Left forelimb (tissue), 1 donor: ENCODE measurements at regions not wholly inside any gene's neighbourhood (a gene's known extent, or its start where the extent isn't known, plus 50 kb on each side); places are given as distances from the start of the nearest gene placed in this dataset.

Experiments used
- DNase-seq: peaks from one replicate; pipeline ENCODE4 v3.0.0-alpha.2; 2018; ENCODE audit warnings: low spot score

DNA sequence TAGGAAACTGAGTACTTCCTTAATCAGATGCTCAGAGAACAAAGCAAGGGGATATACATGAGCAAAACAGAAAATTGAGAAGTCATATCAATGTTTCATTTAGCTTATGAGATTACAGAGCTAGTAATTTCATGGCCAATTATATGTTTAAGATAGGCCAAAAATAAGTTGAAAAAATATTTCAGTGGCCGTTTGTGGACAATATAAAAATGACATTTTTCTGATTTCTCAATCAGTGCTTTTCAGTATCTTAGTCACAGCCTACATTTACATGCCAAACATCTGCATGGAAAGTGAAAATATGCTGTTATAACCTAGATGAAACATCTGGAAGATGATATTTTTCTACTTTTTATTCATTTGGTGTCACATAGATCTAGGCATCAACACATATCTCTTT is 192.5 kb downstream of the HLX start:
- no peak for DNase-seq

- DNase-seq: no peak
These were observed 193.0 kb downstream of the HLX start for GRCh38 chr1:221072214-221072613.

DNA sequence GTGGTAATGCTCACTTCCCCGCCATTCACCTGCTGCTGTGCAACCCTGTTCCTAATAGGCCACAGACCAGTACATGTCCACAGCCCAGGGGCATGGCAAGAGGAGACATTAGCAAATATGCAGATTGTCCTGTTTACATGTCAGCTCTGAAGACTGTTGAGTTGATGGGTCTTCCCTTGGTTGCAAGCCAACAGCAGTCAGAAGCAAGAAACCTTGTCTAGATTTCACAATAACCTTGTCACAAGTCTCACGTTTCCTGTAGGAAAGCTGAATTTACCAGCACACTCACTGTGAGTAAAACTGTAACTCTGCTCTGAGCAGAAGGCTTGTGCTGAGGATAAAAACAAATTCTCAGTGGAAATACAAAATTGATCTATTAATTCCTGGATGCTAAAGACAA is 195.1 kb downstream of the HLX start:
- no peak for DNase-seq

- DNase-seq: no peak
These were observed 196.7 kb downstream of the HLX start for GRCh38 chr1:221075911-221076310.

DNA sequence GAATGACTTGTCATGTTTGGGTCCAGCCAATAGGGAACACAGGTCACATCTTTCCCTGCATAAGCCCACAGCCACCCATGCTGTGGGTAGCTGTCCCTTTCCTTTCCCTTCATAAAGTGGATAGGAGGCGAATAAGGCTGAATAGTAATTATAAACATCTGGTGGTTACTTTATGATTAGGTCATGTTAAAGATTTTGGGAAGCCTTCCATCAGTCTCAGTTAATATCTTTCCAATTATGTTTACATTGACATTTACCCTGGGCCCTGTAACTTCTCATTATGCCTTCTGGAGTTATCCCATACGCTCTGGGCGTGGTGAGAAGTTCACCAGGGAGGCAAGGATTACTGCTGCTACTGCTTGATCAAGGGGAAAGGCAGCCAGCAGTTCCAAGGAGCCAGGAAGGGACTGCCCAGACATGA is 197.2 kb downstream of the HLX start:
- no peak for DNase-seq

- DNase-seq: no peak
These were observed 199.2 kb downstream of the HLX start for GRCh38 chr1:221078260-221078965.

DNA sequence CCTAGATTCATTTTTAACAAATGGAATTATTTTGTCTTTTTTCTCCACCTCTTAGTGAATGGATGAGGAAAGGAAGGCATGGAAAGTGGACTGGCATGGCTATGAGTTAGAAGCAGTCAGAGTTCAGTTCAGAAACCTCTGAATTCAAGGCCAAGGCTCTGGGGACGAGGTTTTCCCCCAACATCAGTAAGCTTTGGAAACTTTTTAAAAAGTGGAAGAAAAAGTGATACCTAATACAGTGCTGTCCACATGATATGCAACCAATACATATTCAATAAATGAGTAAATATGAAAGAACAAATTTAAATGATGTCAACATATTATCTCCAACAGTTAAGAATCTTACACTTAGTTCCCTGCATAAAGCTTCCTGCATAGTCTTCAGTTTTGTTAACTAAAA is 204.7 kb downstream of the HLX start:
- no peak for DNase-seq

- DNase-seq: no peak
These were observed 205.4 kb downstream of the HLX start for GRCh38 chr1:221084681-221085080.

DNA sequence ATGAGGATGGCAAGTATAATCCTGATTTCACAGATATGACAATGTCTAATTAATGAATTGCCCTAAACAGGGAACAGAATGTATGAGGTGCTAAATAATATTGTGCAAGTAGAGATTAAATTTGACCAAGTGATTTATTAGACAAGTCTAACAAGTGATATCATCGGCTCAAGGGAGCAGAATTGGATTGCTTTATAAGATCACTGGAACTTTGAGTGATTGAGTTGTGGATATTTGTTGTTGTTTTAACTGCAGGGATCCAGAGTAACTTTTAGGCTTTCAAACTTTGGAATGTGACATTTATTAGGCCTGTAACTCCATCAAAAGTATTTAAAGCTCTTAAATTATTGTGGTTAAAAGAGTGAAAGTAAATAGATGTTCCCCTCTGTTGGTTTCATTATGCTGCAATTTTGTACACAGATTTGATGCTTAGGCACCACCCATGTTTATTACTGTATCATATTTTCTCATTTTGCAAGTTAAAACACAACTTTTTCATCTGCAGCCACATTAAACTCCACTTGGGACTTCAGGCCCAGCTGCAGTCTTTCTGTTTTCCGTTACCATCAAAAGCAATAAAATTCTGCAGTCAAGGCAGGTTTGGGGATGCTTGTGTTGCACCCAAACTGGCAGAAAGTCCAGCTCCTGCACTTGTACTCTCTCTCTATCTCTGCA is 206.6 kb downstream of the HLX start:
- no peak for DNase-seq

DNA sequence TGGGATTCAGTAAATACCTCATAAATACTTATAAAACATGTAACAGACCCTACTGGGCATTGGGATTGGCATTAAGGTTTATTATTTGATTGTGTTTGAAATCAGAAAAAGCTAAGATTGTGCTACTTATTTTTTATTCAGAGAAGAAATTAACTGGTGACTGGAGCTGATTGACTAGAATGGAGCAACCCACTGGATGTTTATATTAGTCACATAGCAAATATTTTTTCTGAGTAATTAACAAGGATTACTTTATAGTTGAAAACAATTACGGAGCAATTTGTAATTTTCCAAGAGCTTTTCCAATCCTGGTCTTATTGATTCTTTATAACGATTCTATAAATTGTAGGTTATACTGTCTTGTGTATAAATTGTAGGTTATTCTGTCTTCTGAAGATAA is 208.7 kb downstream of the HLX start:
- DNase-seq: no peak

GRCh38 chr1:221089273-221089672 is 210.0 kb downstream of the HLX start:
- DNase-seq: no peak

- DNase-seq: no peak
These were observed 210.6 kb downstream of the HLX start for GRCh38 chr1:221089803-221090202.

DNA sequence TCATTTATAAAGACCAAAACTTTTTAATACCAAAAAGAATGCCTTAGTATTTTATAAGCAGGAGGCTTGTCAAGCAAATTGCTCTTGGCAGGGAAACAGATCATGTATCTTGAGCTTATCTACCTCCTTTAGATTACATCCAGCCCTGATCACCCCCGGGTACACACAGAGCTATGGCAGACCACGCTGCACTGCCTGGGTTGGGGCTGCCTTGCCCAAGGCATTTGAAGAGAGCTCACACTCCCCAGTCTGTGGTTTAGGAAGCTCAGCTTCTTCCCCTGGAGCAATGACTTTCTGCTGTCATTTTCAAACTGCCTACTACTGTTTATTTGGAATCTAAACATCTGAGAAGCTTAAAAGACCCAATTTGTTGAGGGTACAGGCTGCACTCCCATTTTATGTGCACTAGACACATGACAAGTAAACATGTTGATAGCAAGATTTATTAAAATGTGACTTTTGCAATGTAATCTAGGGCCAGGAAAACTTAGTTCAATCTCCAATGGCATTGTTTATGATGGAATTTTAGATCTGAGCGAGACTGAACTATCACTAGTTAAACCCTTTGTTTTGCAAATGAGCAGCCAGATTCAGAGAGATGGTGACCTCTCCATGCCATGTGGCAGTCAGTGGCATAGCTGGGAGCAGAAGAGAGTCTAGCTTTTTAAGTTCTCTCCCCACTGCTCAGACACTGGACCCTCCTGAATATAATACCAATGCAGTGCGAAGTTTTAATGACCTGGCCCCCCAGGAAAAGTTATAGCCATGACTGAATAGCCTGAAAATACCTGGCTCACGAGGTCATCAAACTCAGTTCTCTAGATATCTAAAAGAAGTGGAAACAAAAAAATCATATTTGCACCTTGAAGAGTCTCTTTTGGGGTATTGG is 214.9 kb downstream of the HLX start:
- no peak for DNase-seq

GRCh38 chr1:221097479-221098281 is 218.4 kb downstream of the HLX start:
- DNase-seq: no peak

DNA sequence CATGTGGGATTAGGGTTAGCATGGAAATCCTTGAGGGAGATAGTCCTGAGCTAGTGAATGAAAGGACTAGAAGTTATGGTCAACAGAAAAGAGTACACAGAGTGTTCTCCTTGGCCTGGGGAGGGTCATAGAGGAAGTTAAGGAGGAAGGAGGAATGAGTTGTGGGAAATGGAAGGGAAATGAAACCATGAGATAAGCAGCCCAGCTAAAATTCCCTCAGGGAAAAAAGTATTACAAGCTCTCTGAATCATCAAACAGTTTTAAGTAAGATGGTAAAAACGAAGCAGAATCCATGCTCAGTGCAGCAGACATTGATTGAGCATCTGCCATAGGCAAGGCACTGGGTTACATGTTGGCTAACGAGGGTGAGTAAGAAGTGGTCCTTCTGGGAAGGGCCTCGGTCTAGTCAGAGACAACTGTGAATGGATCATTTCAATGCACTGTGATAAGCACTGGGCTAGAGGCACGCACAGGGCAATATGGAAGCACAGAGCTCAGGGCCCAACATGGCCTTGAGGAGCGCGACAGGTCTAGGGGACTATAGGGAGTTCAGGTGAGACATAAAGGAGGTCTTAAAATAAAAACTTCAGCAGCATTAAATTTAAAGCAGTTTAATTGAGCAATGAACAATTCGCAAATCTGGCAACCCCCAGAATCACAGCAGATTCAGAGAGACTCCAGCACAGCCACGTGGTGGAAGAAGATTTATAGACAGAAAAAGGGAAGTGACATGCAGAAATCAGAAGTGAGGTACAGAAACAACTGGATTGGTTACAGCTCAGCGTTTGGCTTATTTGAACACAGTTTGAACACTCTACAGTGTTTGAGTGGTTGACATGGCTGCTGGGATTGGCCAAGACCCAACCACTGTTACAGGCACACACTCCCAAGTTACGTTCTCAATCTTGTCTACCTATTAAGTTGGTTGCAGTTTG is 219.5 kb downstream of the HLX start:
- no peak for DNase-seq

DNA sequence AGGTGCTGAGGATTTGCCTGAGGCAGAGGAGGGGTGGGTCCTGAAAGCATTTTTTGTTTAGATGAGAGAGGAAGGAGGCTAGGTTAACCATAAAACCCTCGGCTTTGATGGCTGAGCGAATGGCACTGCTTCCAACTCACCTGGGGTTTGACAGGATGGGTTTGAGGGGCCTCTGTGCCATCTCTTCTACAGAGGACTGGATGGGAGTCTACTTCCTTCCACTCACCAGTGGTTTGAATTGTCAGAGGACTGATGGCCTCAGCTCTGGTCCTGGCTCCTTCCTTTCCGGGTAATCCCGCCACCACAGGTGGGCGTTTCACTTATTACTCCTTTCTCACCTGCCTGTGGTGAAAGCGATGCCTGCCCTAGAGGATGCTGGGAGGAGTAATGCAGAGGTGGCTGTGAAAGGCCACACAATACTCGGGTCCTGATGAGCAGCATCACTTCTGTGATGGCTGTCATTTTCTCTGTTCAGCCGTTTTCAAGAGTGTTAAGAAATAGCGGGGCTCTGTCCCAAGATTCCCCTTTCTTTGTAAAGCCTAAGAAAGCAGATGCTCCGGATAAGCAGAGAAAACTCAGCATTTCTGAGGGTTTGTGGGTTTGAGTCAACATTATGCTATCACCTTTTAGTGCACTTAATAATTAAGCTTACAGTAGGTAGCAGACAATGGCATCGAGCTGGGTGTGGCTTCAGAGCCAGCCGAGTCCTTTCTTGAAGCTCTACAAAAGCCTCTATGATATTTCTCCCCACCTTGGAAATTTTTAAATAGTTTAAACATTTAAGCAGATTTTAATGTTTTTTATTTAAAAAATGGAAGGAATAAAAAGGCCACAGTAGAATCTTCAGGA is 220.7 kb downstream of the HLX start:
- DNase-seq: no peak

- DNase-seq: no peak
These were observed 221.4 kb downstream of the HLX start for GRCh38 chr1:221100611-221101010.

DNA sequence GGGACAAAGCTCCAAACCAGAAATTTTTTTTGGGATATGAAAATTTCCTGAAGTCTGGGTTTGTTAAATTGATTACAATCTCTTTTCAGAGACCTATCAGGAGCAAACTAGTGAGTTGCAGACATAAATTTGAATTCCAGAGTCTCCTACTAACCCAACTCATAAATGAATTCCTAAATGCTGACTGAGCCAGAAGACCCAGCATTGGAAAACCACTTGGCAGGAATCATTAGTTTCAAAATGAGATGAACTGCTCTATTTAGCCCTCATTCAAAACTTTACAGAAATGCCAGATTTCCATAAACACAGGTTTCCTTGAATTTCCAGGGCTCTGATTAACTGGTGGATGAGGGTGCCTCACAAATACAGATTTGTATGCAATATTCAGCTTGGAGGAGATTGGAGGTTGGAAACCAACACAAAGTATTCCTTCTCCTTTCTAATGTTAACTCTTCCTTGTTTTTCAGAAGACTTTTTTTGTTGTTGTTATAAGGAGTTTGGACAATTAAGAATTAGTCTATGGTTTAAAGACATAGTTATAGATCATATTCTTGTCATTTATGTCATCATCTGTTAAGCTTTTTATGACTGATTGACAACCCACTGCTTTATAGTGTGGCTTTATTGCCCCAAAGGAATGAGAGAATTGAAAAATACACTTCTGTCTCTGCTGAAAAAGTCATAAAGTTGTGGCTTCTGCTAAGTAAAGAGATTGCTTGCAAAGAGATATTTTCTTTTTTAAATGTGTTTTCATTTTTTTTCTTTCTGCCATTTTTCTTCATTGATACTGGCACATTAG is 222.8 kb downstream of the HLX start:
- DNase-seq: no peak

DNA sequence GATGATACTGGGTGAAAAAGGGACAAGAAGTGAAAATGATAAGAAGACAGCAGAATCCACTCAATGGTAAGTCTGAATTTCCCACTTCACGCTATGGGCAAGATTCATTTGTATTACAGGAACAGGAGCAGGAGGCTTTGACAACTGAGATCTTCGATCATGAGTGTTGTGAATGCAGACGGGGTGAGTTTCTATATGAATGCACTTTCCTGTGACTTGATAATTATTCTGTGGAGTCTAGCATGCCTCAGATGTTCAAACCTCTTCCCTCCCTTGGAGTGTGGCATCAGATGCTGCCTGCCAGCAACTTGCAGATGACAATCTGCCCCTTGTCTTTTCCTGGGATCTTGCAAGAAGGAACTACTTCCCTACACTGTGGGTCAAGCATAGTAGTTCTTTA is 225.4 kb downstream of the HLX start:
- DNase-seq: no peak
